ENCODE measurements at regions not wholly inside any gene's neighbourhood (a gene's known extent, or its start where the extent isn't known, plus 50 kb on each side); places are given as distances from the start of the nearest gene placed in this dataset.

DNA sequence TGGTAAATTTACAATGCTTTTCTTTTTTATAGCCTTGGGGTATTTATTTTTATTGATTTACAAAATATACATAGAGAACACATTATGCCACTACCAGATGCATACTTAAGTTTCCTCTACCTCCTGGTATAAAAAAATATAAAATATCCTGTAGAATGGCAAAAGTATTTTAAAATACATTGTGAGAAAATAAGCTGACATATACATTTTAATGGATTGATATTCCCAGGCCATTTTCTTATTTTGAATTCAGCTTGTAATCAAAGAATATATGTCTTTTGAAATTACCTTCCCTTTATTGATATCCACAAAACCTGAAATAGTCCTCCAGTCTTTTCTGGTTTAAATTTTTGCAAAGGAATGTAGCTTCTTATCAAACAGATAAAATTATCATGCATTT, 923.9 kb downstream of the CDH18 start:
- no peak for TF ChIP-seq EZH2 (IDR thresholded peaks at IDR 0.05; ENCODE audit: borderline replicate concordance)
- TF ChIP-seq, protein P1, sequence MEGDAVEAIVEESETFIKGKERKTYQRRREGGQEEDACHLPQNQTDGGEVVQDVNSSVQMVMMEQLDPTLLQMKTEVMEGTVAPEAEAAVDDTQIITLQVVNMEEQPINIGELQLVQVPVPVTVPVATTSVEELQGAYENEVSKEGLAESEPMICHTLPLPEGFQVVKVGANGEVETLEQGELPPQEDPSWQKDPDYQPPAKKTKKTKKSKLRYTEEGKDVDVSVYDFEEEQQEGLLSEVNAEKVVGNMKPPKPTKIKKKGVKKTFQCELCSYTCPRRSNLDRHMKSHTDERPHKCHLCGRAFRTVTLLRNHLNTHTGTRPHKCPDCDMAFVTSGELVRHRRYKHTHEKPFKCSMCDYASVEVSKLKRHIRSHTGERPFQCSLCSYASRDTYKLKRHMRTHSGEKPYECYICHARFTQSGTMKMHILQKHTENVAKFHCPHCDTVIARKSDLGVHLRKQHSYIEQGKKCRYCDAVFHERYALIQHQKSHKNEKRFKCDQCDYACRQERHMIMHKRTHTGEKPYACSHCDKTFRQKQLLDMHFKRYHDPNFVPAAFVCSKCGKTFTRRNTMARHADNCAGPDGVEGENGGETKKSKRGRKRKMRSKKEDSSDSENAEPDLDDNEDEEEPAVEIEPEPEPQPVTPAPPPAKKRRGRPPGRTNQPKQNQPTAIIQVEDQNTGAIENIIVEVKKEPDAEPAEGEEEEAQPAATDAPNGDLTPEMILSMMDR (IDR thresholded peaks at IDR 0.05; ENCODE audit: poor library complexity): no peak
- no peak for TF ChIP-seq EZH2phosphoT487 (IDR thresholded peaks at IDR 0.05; ENCODE audit: low read depth, severe bottlenecking, unreplicated experiment)
